Ammon's horn (tissue), 1 donor: ENCODE measurements at regions not wholly inside any gene's neighbourhood (a gene's known extent, or its start where the extent isn't known, plus 50 kb on each side); places are given as distances from the start of the nearest gene placed in this dataset.

Source experiments
- DNase-seq: peaks from one replicate; pipeline ENCODE4 v3.0.0-alpha.2; 2016; ENCODE audit warnings: low spot score

- no peak for DNase-seq
These were observed 153.0 kb downstream of the FOXA2 start for GRCh38 chr20:22431419-22431818.

- no peak for DNase-seq
These were observed 153.6 kb downstream of the FOXA2 start for GRCh38 chr20:22430746-22431168.

- DNase-seq: no peak
These were observed 154.1 kb downstream of the FOXA2 start for GRCh38 chr20:22430154-22430745.

GRCh38 chr20:22429175-22430153 lies 154.9 kb downstream of the FOXA2 start:
- no peak for DNase-seq

GRCh38 chr20:22428051-22428450 lies 156.3 kb downstream of the FOXA2 start:
- DNase-seq: no peak

GRCh38 chr20:22426772-22427171 lies 157.6 kb downstream of the FOXA2 start:
- DNase-seq: no peak

GRCh38 chr20:22425344-22426295 lies 158.8 kb downstream of the FOXA2 start:
- no peak for DNase-seq

- DNase-seq: no peak
These were observed 161.1 kb downstream of the FOXA2 start for GRCh38 chr20:22423190-22423832.

GRCh38 chr20:22420116-22420598 lies 164.2 kb downstream of the FOXA2 start:
- no peak for DNase-seq

- DNase-seq: no peak
These were observed 165.6 kb downstream of the FOXA2 start for GRCh38 chr20:22418738-22419137.

- DNase-seq: no peak
These were observed 170.0 kb downstream of the FOXA2 start for GRCh38 chr20:22414305-22414742.

GRCh38 chr20:22412977-22413868 lies 171.1 kb downstream of the FOXA2 start:
- no peak for DNase-seq

GRCh38 chr20:22411627-22412450 lies 172.5 kb downstream of the FOXA2 start:
- DNase-seq: no peak

- no peak for DNase-seq
These were observed 173.1 kb downstream of the FOXA2 start for GRCh38 chr20:22411286-22411626.

GRCh38 chr20:22410556-22411130 lies 173.7 kb downstream of the FOXA2 start:
- DNase-seq: no peak

- DNase-seq: no peak
These were observed 175.6 kb downstream of the FOXA2 start for GRCh38 chr20:22408521-22409402.

- DNase-seq: no peak
These were observed 176.9 kb downstream of the FOXA2 start for GRCh38 chr20:22407237-22408193.
